ENCODE measurements at regions not wholly inside any gene's neighbourhood (a gene's known extent, or its start where the extent isn't known, plus 50 kb on each side); places are given as distances from the start of the nearest gene placed in this dataset.

GRCh38 chr1:56189946-56190805, 389.2 kb downstream of the PLPP3 start (continued):
- TF ChIP-seq ZNF280D (CRISPR knock-in tag; IDR thresholded peaks at IDR 0.05) (peak; percentile 78; the same call in 1 of the 2 replicates), ETV5 (CRISPR knock-in tag; IDR thresholded peaks at IDR 0.05; ENCODE audit: borderline replicate concordance) (peak; percentile 75; the same call in 1 of the 2 replicates), TAF1 (CRISPR knock-in tag; IDR thresholded peaks at IDR 0.05) (peak; percentile 69), ZNF264 (CRISPR knock-in tag; IDR thresholded peaks at IDR 0.05) (peak; percentile 62; the same call in 1 of the 2 replicates), ZBTB43 (CRISPR knock-in tag; conservative IDR thresholded peaks at IDR 0.05) (no peak; the same call in 1 of the 2 replicates), SMAD9 (CRISPR knock-in tag; IDR thresholded peaks at IDR 0.05) (no peak), ZBTB42 (CRISPR knock-in tag; IDR thresholded peaks at IDR 0.05) (no peak), TEAD3 (CRISPR knock-in tag; optimal IDR thresholded peaks at IDR 0.05; ENCODE audit: borderline replicate concordance) (peak; percentile 99), ZNF253 (CRISPR knock-in tag; IDR thresholded peaks at IDR 0.05; ENCODE audit: borderline replicate concordance) (no peak), MAFG (CRISPR knock-in tag; IDR thresholded peaks at IDR 0.05) (no peak), ZNF776 (CRISPR knock-in tag; IDR thresholded peaks at IDR 0.05) (no peak), NFYB (CRISPR knock-in tag; IDR thresholded peaks at IDR 0.05) (0 out of 2 replicates have a peak, but pooled peaks have one; percentile 31), BRD4 (CRISPR knock-in tag; IDR thresholded peaks at IDR 0.05) (no peak), ATF2 (CRISPR knock-in tag; IDR thresholded peaks at IDR 0.05) (peak; percentile 98)
- TF ChIP-seq, protein P1, sequence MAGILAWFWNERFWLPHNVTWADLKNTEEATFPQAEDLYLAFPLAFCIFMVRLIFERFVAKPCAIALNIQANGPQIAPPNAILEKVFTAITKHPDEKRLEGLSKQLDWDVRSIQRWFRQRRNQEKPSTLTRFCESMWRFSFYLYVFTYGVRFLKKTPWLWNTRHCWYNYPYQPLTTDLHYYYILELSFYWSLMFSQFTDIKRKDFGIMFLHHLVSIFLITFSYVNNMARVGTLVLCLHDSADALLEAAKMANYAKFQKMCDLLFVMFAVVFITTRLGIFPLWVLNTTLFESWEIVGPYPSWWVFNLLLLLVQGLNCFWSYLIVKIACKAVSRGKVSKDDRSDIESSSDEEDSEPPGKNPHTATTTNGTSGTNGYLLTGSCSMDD (CRISPR knock-in tag; IDR thresholded peaks at IDR 0.05): no peak
- TF ChIP-seq, protein P2, sequence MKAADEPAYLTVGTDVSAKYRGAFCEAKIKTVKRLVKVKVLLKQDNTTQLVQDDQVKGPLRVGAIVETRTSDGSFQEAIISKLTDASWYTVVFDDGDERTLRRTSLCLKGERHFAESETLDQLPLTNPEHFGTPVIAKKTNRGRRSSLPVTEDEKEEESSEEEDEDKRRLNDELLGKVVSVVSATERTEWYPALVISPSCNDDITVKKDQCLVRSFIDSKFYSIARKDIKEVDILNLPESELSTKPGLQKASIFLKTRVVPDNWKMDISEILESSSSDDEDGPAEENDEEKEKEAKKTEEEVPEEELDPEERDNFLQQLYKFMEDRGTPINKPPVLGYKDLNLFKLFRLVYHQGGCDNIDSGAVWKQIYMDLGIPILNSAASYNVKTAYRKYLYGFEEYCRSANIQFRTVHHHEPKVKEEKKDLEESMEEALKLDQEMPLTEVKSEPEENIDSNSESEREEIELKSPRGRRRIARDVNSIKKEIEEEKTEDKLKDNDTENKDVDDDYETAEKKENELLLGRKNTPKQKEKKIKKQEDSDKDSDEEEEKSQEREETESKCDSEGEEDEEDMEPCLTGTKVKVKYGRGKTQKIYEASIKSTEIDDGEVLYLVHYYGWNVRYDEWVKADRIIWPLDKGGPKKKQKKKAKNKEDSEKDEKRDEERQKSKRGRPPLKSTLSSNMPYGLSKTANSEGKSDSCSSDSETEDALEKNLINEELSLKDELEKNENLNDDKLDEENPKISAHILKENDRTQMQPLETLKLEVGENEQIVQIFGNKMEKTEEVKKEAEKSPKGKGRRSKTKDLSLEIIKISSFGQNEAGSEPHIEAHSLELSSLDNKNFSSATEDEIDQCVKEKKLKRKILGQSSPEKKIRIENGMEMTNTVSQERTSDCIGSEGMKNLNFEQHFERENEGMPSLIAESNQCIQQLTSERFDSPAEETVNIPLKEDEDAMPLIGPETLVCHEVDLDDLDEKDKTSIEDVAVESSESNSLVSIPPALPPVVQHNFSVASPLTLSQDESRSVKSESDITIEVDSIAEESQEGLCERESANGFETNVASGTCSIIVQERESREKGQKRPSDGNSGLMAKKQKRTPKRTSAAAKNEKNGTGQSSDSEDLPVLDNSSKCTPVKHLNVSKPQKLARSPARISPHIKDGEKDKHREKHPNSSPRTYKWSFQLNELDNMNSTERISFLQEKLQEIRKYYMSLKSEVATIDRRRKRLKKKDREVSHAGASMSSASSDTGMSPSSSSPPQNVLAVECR (CRISPR knock-in tag; IDR thresholded peaks at IDR 0.05; ENCODE audit: borderline replicate concordance): peak; percentile 58; the same call in 1 of the 2 replicates
